SKM-1 (cell line): ENCODE measurements at regions not wholly inside any gene's neighbourhood (a gene's known extent, or its start where the extent isn't known, plus 50 kb on each side); places are given as distances from the start of the nearest gene placed in this dataset.

ENCODE experiments used
- DNase-seq: peaks from one replicate; lab custom pipeline; 2025; ENCODE audit not compliant: unreplicated experiment; lab: John Stamatoyannopoulos, UW

DNA sequence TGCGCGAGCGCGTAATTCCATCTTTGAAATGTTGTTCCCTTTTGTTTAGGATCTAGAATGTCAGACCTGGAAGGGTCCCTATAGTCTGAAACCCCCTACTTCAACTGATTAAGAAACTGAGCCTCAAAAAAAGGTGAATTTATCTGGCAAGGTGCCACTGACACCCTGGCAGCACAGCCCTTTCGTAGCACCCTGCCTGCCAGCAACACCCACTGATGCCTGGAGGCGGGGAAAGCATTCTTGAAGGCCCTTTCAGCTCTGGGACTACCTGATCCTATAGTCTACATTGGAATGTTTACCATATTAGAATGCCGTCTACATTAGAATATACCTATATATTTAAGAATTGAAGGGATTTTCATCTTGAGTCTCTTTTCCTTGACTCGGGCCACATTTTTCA lies 542.3 kb downstream of the BUD13 start:
- DNase-seq: no peak

DNA sequence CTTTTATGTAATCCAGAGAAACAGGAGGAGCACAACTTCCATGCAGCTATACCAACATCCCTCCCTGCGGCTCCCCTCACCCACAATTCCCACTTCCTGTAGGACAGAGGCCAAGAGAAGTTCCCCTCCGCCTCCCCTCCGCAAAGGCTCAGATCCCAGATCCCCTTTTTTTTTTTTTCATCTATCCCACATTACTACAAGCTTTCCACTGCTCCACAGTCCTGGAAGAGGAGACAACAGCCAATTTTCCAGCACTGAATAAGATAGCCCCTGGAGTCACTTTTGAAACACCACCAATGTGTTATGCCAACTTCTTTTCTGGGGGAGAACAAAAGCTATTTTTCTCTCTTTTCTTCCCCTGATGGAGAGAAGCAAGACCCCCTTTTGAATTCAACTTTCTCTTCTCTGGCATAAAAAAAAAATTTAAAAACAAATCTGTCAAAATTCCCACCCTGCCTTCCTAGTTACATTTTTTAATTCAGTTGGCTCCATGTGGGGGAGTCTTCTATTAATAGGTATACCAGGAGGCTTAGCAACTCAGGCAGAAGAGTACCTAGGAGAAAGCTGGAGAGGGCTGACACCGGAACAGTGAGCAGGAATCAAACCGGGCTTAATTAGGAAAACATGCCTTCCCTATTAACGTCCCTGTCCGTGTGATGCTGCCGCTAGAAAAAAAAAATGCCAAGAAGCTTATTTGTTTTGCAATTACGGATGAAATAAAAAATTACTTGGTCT lies 543.4 kb downstream of the BUD13 start:
- DNase-seq: no peak

DNA sequence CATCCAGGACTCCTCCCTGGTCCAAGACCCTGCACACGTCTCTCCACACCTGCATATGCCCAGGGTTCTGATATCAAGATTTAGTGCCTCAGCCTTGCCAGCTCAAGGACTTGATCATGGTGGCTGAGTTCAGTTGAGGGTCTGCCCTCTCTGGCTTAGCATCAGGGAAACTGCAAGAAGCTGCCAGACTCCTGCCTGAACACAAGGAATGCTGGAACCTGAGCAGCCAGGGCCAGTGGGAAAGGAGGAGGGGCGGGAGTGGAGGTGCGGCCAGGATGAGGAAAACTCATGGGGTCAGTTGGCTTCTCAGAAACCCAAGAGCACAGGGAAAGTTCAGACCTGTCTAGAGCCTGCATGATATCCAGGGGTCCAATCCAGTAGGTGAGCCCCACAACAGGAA lies 546.1 kb downstream of the BUD13 start:
- DNase-seq: no peak

DNA sequence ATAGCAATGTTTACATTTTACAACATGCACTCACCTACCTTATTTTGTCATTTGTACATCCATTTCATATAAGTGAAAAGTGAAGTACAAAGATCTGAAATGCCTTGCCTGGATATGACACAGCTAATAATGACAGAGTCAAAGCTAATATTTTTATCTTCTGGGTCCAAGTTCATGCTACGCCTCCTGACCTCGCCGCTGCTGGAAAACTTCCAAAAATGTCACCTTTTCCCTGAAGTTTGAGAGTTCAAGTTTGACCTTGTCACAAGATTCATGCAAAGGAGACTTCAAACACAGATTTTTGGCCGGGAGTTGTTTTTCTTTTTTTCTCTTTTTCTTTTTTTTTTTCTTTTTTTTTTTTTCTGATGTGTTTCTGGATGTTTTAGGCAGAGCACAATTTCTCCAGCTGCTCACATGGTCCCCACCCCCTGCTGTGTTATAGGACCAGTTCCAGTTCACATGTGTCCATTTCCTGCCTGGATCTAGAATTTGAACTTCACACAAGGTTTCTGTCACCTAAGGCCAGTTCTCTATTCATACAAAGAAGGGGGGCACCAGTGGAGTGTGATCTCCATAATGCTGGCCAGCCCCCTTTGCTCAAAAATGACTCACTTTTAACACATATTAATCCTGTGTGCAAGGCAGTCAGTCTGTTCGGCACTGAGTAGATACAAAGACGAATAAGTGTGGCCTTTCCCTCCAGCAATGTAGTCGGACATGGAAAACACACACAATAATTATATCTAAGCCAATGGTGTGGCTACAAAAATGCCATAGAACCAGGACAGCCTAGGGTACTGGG lies 546.8 kb downstream of the BUD13 start:
- no peak for DNase-seq

DNA sequence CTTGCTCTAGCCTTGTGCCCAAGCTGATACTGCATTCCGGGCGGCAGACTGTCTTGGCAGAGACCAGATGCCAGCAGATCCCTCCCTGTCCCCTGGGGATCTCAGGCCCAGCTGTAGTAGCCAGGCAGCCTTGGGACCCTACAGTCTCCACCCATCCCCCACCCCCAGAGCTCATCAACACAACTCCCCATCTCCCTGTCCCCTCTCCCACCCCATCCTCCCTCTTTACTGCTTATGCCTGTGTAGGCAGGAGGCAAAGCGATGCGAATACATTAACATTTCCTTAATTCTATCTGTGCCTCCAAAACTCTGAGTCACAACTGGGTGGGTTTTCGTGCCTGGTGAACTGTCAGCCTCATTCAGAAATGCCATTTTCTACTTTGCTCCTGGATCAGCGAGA lies 547.6 kb downstream of the BUD13 start:
- no peak for DNase-seq

DNA sequence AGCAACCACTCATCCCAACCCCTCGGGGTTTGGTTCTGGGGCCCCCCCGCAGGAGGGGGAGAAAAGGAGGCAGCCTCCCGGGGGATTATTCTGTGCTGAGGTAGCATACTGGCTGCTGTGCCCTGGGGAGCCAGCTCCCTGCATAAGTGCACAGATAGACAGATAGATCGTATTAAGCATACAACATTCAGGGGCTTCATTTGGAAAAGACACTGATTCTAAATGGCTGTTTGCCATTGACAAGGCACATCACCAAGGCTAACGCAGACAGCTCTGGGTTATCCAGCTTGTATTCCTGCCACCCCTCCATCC lies 547.9 kb downstream of the BUD13 start:
- no peak for DNase-seq

DNA sequence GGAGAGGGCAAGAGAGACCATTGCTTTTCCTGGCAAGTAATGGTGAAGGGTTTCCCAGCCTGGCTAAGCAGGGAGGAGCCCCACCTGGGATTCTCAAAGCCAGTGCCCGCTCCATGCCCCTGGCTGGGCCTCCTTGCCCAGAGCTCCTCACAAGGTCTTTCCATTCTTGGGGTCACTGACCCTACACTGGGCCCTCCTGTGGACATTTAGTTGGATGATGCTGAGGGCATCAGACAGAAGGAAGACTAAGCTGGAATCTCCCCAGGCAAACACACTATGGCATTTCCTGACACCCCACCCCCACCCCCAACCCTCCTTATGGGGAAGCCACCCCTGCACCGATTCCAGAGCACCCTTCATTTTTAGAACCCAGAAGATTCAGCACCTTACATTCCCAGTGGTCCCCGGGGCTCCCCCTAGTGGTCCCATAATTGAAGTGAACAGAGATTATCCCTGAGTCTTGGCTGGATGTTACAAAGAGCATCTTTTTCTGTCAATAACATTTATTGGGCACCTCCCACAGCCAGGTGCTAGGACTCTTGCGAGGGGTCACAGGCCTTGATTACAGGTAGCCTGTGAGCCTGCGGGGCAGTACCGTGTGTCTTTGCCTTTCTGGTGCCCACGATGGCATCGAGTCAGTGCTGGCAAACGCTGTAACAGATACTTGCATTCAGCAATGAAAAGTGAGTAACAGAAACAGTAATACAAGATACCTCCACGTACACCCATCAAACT lies 548.5 kb downstream of the BUD13 start:
- DNase-seq: peak; percentile 23

DNA sequence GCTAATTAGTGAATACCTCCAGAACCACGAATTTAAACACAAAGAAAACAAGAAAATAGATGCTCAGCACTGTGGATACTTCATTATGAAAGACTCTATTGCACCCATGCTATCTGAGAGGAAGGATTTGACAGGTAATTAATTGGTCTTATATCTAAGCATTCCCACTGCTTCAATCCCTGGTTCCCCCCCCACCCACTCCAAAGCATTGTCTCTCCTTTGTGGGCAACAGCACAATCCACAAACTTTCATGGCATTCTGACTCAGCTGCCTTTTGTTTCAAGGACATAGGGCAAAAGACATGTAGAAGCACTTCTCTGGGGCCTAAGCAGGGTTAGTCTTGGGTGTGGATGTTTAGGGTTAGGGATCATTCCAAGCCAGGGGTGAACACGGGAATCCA lies 551.4 kb downstream of the BUD13 start:
- no peak for DNase-seq

DNA sequence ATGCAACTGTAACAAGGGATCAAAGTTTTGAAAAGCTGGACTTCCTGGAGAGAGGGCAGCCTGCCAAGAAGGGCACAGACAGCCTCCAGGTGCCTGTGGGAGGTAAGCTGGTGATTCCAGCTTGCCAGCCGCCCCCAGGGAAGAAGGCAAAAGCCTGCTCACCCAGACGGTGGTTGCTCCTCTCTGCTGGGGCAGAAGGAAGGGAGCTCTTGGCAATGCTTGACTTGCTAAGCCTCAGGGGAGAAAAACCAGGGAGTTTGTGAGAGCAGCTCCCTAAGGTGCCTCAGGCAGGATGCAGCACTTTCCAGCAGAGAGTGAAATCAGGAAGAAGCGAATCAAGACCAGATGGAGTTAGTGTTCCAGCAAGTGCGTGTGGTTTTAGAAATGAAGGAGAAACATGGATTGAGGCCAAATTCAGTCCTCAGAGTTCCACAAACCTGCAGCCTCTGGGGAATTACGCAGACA lies 553.6 kb downstream of the BUD13 start:
- DNase-seq: no peak

DNA sequence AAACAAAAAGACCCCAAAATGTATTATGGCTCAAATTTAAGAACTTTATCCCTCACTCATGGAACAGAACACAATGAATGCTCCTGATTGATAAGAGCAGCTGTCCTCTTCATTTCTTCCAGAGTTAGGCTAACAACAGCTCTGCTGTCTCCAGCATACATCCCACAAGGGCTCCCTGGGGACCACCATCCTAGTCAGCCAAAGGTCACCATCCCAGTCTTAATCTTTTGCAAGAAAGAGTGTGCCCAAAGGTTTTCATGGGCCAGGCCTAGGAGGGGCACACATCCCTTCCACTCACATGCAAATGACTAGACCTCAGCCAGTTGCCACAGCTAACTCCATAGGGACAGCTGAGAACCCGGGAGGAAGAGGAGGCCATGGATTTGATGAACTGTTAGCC lies 555.3 kb downstream of the BUD13 start:
- no peak for DNase-seq

DNA sequence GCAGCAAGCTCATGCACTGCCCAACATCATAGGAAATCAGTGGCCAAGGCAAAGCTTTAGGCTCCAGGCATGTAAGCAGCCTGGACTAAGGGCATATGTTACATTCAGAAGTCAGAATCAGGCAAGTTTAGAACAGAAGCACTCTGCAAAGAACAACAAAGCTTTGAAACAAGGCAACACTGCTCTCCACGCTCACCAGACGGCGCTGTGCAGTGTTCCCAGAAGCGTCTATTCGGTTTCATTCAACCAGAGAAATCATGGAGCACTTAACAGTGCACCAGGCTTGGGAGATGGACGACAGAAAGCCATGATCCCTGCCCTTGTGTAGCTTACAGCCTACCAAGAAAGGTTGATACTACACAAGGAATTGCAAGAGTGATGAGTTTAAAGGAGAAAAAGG lies 555.8 kb downstream of the BUD13 start:
- DNase-seq: peak; percentile 35

DNA sequence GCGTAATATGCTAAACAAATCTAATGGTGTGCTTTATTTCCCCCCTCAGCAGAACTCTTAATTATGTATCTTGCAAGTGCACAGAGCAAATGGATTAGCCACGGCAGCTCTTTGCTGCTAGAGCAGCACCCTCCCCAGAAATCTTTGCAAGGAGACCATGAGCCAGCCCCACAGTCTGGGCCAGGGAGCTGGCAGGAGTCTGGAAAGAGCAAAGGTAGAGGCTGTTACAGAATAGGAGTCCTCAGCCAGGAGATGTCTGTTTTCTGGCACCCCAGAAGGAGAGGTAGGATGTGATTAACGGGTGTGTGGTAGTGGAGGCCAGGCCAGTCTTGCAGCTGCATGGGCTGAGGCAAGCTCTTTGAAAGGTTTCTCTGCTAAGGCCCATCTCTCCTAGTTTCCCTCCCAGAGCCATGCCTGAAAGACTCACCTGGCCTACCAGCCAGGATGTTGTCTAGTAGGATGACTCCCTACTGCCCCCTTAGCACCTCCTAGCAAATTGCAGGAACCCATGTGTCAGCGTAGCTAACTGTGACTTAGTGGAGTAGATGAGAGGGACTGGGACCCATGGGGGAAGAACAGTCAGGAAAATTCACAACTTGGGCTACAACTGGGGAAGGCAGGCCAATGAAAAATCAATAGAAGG lies 557.2 kb downstream of the BUD13 start:
- DNase-seq: no peak

DNA sequence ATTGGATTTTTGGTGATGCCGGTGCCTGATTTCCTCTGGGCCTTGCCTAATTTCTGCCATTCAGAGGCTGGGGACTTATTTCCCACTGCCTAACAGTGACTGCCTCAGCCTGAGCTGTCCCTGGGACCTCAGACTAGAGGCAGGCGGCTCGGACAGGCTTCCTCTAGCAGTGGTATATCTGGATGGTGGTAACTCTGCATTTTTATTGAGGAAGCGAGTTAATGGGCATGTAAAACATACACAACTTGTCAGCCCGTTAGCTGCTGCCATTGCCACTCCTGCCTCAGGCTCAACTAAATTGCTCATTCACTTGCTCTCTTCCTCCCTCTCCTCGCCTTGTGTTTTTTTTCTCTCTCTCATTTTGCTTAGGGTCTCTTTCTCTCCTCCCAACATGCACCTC lies 561.6 kb downstream of the BUD13 start:
- no peak for DNase-seq

DNA sequence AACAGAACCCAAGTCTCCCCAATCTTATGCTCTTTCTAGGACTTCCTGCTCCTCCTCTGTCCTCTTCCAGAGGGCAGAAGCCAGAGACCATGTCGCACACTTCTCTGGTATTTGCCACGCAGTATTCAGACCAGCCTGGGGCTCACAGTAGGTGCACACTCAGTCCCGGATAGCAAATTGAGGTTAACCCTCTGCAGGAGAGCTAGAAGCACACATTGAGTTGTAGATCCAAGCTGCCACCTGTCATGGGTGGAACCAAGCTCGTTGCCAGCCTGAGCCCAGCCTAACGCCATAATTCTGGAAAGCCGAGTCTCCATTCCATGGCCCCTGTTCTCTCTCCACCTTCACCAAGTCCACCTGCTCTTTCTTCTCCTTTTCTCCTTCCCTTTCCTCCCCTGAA lies 562.1 kb downstream of the BUD13 start:
- no peak for DNase-seq

DNA sequence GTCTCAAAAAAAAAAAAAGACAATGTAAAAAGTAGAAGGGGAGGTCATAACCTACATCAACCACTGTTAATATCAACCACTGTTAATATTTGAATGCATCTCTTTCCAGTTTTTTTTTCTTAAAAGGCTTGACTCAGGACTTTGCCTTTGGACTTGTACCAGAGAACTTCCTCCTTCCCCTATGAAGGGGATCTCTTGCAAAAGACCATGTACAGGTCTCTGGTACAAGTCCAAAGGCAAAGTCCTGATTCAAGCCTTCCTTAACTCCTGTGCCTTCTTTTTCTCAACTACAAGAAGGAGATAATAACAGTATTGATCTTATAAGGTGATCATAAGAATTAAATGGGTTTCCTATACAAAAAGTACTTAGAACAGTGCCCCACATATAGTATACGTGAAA lies 563.5 kb downstream of the BUD13 start:
- DNase-seq: no peak

DNA sequence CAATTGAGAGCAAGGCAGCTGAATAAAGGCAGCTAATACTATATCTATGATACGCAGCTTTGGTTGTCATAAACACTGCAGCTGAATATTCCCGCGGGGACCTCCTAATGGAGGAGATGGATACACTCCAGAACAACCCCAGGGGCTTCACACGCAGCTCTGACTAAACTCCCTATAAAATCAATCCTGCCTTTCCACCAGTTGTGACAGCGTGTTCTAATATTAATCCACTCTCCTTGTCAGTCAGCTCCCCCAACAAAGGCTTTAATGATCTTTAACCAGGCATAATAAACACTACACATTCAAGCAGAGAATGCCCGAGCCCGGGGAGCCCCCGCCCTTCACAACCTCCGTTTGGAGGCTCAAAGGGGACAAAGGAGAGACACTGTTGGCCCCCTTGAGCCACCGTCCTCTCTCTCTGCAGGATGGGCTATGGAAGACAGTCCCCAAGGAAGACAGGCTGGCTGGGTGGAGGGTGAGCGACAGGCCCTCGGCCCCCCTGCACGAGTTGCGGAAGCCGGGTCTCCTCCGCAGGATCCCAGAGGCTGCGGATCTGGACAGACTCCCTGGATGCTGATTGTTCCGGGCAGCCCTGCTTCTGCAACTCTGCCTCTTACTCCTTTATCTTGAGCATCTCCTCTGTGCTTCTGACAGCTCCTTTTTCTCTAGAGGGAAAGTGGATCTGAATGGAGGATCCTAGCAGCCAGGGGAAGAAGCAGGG lies 565.2 kb downstream of the BUD13 start:
- no peak for DNase-seq

DNA sequence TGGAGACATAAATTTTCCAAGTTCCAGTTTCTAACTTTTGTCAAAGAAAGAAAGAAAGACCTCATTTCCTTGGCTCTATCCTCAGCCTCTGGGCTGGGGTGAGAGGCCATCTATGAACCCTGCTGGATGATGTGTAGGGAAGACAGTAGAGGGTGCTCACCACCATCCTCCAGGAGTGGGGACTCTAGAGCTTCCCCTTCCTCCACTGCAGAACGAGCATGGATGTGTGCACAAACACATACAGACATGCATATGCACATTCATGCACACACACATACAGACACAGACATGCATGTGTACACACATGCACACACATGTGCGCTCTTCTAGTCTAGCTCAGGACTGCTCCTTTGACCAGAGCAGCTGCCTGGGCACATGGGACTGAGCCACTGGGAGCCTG lies 565.8 kb downstream of the BUD13 start:
- DNase-seq: no peak

DNA sequence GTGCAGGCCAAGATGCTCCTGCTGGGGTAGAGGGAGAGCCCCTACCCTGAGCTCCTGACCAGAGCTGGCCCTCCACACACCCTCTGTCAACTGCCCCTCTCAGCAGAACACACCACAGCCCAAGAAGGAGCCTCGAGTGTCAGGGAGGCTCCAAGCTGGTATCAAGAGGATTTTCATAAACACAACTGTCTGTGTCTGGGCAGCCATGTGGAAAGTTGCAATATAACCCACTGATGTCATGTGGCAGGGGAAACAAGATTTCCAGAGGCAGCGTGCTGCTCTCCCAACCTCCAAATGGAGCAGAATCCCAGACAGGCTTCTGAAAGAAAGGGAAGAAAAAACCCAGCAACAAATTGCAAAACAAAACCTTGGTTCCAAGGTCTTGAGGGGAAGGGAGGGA lies 569.9 kb downstream of the BUD13 start:
- DNase-seq: no peak

DNA sequence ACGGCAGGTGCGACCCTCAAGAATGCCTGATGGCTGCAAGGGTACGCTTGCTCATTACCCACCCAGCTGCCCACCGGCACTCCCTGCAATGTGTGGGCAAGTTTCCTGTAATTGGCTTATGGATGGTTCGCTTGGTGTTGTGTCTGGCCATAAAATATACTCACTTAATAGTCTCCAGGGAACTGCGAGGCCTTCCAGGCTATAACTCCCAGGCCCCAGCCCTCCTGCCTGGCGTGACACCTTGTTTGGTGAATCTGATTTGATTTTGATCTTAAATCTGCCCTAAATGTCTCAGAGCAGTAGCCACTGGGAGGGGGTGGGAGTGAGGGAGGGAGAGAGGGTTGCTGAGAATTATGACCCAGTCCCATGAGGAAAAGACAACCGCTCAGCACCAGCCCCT lies 572.2 kb downstream of the BUD13 start:
- no peak for DNase-seq

DNA sequence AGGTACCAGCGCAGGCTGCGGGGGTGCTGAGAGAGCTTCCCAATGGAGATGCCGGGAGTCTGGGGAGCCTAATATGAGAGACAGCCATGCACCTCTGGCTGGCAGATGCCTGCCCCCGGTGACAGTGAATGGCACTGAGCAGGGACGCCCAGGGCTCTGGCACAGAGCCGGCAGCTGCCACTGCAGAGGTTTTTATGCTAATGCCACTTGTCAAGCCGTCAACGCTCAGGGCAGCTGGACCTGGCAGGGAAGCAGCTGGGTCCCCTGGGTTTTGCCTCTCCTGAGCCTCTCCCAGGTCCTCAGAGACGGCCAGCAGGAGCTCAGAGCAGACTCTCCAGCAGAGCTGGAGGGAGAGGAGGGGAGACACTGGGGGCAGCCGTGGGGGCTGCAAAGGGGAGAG lies 573.6 kb downstream of the BUD13 start:
- no peak for DNase-seq
